Lower lobe of right lung (tissue), 2 donors: ENCODE measurements at regions not wholly inside any gene's neighbourhood (a gene's known extent, or its start where the extent isn't known, plus 50 kb on each side); places are given as distances from the start of the nearest gene placed in this dataset.

Experiments
- ATAC-seq, 2 donors: fragments of 200-7000 bp; cut with Tn5 transposase; one replicate each; pipeline ENCODE4 v1.9.1; 2020 to 2022; ENCODE audit warnings: mild to moderate bottlenecking in 2 of 2, moderate library complexity in 2 of 2
- DNase-seq: peaks from one replicate; pipeline ENCODE4 v3.0.0-alpha.2; 2020
- H3K27ac ChIP-seq: fragments of 200-600 bp; one replicate; pipeline ENCODE4 v1.8.0; 2022
- H3K27me3 ChIP-seq: fragments of 200-600 bp; one replicate; pipeline ENCODE4 v1.8.0; 2022; ENCODE audit warnings: low read depth
- H3K36me3 ChIP-seq: fragments of 200-600 bp; one replicate; pipeline ENCODE4 v1.8.0; 2022; ENCODE audit warnings: mild to moderate bottlenecking
- H3K4me1 ChIP-seq: fragments of 200-600 bp; one replicate; pipeline ENCODE4 v1.8.0; 2022
- H3K4me3 ChIP-seq: fragments of 200-600 bp; one replicate; pipeline ENCODE4 v1.8.0; 2022; ENCODE audit warnings: mild to moderate bottlenecking
- H3K9me3 ChIP-seq: fragments of 200-600 bp; one replicate; pipeline ENCODE4 v1.8.0; 2022
- CTCF ChIP-seq: fragments of 200-600 bp; IDR thresholded peaks from one replicate; pipeline ENCODE4 v1.8.0; 2022; ENCODE audit warnings: antibody characterized with exemption, mild to moderate bottlenecking
- intact Hi-C: fragments of 100-400 bp; cut with DNase I; formaldehyde crosslinking; loops from one replicate; pipeline ENCODE4 v1.11.0; 2022
- donor health status: DM: no; HTN: yes; CAD: no; lungs with severe emphysema.

DNA sequence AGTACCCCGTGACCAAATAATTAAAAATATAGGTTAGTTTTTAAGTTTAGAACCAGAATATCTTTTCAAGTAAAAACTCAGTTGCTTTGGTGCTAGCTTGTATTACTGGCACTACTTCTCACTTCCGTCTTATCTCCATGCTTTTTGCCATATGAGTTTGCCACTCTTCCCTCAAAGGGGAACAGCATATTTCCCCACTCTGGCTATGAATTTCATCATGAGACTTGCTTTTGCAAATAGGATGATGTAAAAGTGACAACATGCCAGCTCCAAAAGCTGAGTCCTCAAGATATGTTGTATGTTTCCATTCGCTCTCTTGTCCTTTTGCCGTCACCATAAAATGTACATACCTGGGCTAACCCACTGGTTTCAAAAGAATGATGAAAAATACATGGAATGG is 178.1 kb upstream of the SEMA3A start:
- no peak for DNase-seq
- Histone ChIP-seq H3K4me1 (no peaks in the 10 kb centered on the region), H3K9me3 (no peaks in the 10 kb centered on the region), H3K4me3 (no peak overlapping the region), H3K27ac (no peak overlapping the region), H3K36me3 (no peaks in the 10 kb centered on the region), H3K27me3 (no peaks in the 10 kb centered on the region)
- intact Hi-C loops, result no loop called here
- no peak for TF ChIP-seq CTCF
- ATAC-seq, result no peak

- no peak for TF ChIP-seq CTCF
- Histone ChIP-seq H3K27ac (no peak overlapping the region), H3K4me1 (no peaks in the 10 kb centered on the region), H3K27me3 (no peaks in the 10 kb centered on the region), H3K4me3 (no peak overlapping the region), H3K9me3 (no peaks in the 10 kb centered on the region), H3K36me3 (no peaks in the 10 kb centered on the region)
- DNase-seq (no peak), ATAC-seq (no peak)
- intact Hi-C loops, result no loop called here
These were observed 177.6 kb upstream of the SEMA3A start for GRCh38 chr7:84372155-84372621.

DNA sequence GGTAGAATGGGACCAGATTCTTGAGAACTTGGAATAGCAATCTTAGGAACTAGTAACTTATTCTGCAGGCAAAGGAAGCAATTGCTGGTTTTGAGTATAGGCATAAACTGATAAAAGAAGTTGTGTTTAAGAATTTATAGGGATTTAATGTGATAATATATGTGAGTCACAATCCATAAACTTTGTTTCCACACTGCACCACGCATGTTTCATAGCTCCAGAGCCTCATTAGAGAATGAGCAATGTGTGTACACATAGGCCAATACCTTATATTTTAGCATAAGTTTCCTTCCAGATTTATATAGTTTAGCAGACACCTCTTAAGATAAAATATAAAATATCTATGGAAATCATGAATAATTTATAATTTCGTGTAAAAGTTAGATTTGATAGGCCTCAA is 175.5 kb upstream of the SEMA3A start:
- no peaks in the 10 kb centered on the region for H3K9me3 ChIP-seq
- no peaks in the 10 kb centered on the region for H3K27me3 ChIP-seq
- no peaks in the 10 kb centered on the region for H3K36me3 ChIP-seq
- H3K4me3 ChIP-seq, result no peak overlapping the region
- DNase-seq (no peak), ATAC-seq (no peak)
- H3K4me1 ChIP-seq, result no peaks in the 10 kb centered on the region
- no peak for TF ChIP-seq CTCF
- intact Hi-C loops, result no loop called here
- no peak overlapping the region for H3K27ac ChIP-seq

DNA sequence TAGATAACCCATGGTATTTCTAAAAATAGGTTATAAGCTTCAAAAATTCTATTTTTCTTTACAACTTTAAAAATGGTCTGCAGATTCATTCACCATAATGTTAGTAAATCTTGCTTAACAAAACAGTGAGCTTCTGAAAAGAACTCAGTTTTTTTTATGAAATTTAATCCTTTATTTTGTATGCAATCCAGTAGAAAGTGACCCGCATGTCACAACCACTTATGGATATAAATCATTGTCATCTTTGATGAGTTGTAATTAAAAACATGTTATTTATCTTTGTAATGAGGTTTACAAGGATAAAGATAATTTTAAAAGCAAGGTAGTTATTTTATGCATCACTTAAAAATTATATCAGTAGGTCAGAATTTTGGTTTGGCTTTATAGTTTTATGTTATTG is 173.5 kb upstream of the SEMA3A start:
- H3K9me3 ChIP-seq, result no peaks in the 10 kb centered on the region
- TF ChIP-seq CTCF, result no peak
- no peak overlapping the region for H3K4me3 ChIP-seq
- H3K27ac ChIP-seq, result no peak overlapping the region
- H3K36me3 ChIP-seq, result no peaks in the 10 kb centered on the region
- H3K27me3 ChIP-seq, result no peaks in the 10 kb centered on the region
- intact Hi-C loops, result no loop called here
- no peaks in the 10 kb centered on the region for H3K4me1 ChIP-seq
- ATAC-seq, result no peak
- DNase-seq, result no peak

DNA sequence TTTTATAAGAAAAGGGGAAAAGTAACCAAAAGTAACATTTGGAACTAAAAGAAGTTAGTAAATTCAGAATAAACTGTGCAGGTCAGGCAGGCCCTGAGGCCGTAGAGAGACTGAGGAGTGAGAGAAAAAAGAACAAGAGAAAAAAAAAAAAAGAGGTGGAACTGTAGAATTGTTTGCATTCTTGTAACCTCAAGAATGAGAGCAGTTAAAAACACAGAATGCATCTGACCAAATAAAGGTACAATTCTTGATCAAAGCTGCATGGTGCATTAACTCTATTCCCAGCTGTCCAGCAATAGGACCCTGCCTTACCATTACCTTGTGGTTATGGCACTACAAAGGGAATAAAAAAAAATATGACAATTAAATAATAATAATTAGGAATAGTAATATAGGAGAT is 170.1 kb upstream of the SEMA3A start:
- Histone ChIP-seq H3K27me3 (no peaks in the 10 kb centered on the region), H3K4me3 (no peak overlapping the region), H3K27ac (no peak overlapping the region), H3K36me3 (no peaks in the 10 kb centered on the region), H3K9me3 (no peaks in the 10 kb centered on the region), H3K4me1 (no peaks in the 10 kb centered on the region)
- DNase-seq (no peak), ATAC-seq (no peak)
- TF ChIP-seq CTCF, result no peak
- intact Hi-C loops, result no loop called here

DNA sequence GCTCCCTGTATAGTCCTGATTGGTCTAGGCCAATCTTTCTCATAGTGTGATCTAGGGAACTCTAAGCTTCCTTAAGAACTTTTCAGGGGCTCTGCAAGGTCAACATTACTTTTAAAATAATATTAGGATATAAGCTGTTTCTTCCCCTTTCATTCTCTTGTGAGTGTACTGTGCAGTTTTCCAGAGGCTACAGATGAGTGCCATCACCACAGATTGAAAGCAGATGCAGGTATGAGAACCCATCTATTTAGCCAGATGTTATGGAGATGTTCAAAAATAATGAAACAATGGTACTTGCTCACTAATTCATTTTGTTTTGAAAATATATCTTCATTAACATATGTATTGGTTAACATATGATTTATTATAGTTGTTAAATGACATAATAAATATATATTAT is 169.2 kb upstream of the SEMA3A start:
- H3K4me1 ChIP-seq, result no peaks in the 10 kb centered on the region
- no peak overlapping the region for H3K4me3 ChIP-seq
- no peak for ATAC-seq
- no peaks in the 10 kb centered on the region for H3K36me3 ChIP-seq
- no peak for TF ChIP-seq CTCF
- H3K27me3 ChIP-seq, result no peaks in the 10 kb centered on the region
- no peak for DNase-seq
- intact Hi-C loops, result no loop called here
- no peaks in the 10 kb centered on the region for H3K9me3 ChIP-seq
- H3K27ac ChIP-seq, result no peak overlapping the region
